WTC11 (cell line): ENCODE measurements at regions not wholly inside any gene's neighbourhood (a gene's known extent, or its start where the extent isn't known, plus 50 kb on each side); places are given as distances from the start of the nearest gene placed in this dataset.

Experiments
- AFF4 ChIP-seq: sonication (generic); formaldehyde crosslinking; IDR thresholded peaks from 2 replicates; pipeline ENCODE4 v1.8.1; 2023; ENCODE audit warnings: mild to moderate bottlenecking, missing genetic modification reagents, borderline replicate concordance
- ATF3 ChIP-seq: sonication (generic); formaldehyde crosslinking; conservative IDR thresholded peaks from 2 replicates; pipeline ENCODE4 v1.8.1; 2022; ENCODE audit warnings: mild to moderate bottlenecking, missing genetic modification reagents
- CREB1 ChIP-seq: sonication (generic); formaldehyde crosslinking; IDR thresholded peaks from 2 replicates; pipeline ENCODE4 v1.8.0; 2023; ENCODE audit warnings: mild to moderate bottlenecking, missing genetic modification reagents
- CTCF ChIP-seq: fragments of 200-600 bp; IDR thresholded peaks from 2 replicates; pipeline ENCODE4 v1.8.0; 2022; ENCODE audit warnings: antibody characterized with exemption
- E2F4 ChIP-seq: sonication (generic); formaldehyde crosslinking; IDR thresholded peaks from 2 replicates; pipeline ENCODE4 v1.8.1; 2022; ENCODE audit warnings: low read depth, mild to moderate bottlenecking, moderate library complexity, missing genetic modification reagents, borderline replicate concordance
- JAZF1 ChIP-seq: fragments of 250-450 bp; sonication (Bioruptor Pico); IDR thresholded peaks from 2 replicates; pipeline ENCODE4 v1.9.0; 2021; ENCODE audit warnings: moderate library complexity, mild to moderate bottlenecking, inconsistent platforms
- MAX ChIP-seq: sonication (generic); formaldehyde crosslinking; IDR thresholded peaks from 2 replicates; pipeline ENCODE4 v1.8.0; 2022; ENCODE audit warnings: mild to moderate bottlenecking, missing genetic modification reagents
- NR2C2 ChIP-seq: sonication (generic); formaldehyde crosslinking; IDR thresholded peaks from 2 replicates; pipeline ENCODE4 v1.8.0; 2022; ENCODE audit warnings: mild to moderate bottlenecking, missing genetic modification reagents
- USF2 ChIP-seq: sonication (generic); formaldehyde crosslinking; IDR thresholded peaks from 2 replicates; pipeline ENCODE4 v1.8.1; 2023; ENCODE audit warnings: mild to moderate bottlenecking, missing genetic modification reagents, moderate library complexity
- ZBTB43 ChIP-seq: sonication (generic); formaldehyde crosslinking; IDR thresholded peaks from 2 replicates; pipeline ENCODE4 v1.8.1; 2023; ENCODE audit warnings: mild to moderate bottlenecking, missing genetic modification reagents
- ZNF396 ChIP-seq: fragments of 250-450 bp; sonication (Bioruptor Pico); IDR thresholded peaks from 2 replicates; pipeline ENCODE4 v1.8.0; 2021; ENCODE audit warnings: mild to moderate bottlenecking, moderate library complexity, borderline replicate concordance

GRCh38 chr11:98153752-98154151, 867.0 kb upstream of the CNTN5 start:
- TF ChIP-seq ZNF396 (CRISPR knock-in tag) (no peak), CTCF (no peak), CREB1 (no peak), ZBTB43 (CRISPR knock-in tag) (no peak), NR2C2 (CRISPR knock-in tag) (no peak), JAZF1 (CRISPR knock-in tag) (no peak), AFF4 (CRISPR knock-in tag) (no peak), USF2 (no peak), ATF3 (CRISPR knock-in tag) (no peak), MAX (no peak), E2F4 (CRISPR knock-in tag) (no peak)
